SHP77 treated with DMSO at 0.1 percent for 48 hours (cell line): ENCODE measurements at regions not wholly inside any gene's neighbourhood (a gene's known extent, or its start where the extent isn't known, plus 50 kb on each side); places are given as distances from the start of the nearest gene placed in this dataset.

Experiments used
- DNase-seq: peaks from one replicate; lab custom pipeline; 2025; lab: John Stamatoyannopoulos, UW

DNA sequence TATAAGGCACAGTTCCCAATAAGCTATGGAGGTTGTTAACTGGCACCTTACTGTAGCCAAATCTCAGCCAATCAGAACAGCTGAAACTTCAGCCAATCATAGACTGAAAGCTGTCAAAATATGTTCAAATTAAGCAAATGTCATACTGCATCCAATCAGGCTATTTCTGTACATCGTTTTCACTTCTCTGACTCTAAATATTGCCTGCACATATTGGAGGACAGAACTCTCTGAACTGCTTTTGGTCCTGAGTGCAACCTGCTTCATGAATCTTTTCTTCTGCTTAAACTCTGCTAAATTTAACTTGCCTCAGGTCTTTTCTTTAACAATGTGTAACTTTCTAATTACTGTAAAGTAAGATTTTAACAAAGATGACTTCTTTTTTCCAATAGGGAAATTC, 1198.9 kb upstream of the PCDH7 start:
- no peak for DNase-seq

DNA sequence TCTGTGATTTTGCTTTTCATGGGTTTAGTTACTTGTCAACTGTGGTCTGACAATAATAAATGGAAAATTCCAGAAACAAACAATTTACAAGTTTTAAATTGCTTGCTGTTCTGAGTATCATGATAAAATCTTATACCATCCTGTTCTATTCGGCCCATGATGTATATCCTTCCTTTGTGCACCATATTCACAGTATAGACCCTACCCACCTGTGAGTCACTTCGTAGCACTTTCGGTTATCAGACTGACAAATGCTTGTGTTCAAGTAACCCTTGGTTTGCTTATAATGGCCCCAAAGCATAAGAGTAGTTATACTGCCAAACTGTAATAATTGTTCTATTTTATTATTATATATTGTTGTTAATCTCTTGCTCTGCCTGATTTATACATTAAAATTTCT, 1183.4 kb upstream of the PCDH7 start:
- DNase-seq = no peak

DNA sequence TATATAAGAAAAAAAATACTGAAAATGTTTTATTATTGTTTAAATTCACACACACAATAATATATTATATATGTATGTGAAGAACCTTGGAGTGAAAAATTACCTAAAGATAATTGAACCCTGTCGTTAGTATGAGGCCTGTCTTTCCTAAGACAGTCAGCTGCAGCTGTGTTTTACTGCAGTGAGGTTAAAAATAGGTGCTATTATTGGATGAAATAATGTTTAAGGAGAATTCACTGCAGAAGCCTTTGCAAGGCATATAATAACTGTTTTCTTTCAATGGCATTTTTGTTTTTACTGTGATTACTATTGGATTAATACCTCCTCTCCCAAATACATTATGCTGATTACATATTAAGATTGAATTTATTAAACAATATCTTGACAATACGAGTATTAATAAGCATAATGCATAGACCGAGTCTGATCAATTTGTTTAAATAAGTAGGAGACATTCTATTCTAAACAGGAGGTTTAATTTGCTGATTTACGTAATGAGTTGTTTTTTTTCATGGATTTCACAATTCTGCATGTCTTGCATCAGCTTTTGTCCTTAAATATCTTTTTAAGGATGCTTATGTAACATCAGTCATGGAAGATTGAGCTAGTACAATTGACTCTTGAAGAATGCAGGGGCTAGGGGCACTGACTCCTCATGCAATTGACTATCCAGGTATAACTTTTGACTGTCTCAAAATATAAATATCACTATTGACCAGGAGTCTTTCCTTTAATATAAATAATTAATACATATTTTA, 1181.1 kb upstream of the PCDH7 start:
- DNase-seq = no peak

GRCh38 chr4:29540439-29541102, 1179.6 kb upstream of the PCDH7 start:
- no peak for DNase-seq

- no peak for DNase-seq
These were observed 1178.4 kb upstream of the PCDH7 start for GRCh38 chr4:29541757-29542156.

DNA sequence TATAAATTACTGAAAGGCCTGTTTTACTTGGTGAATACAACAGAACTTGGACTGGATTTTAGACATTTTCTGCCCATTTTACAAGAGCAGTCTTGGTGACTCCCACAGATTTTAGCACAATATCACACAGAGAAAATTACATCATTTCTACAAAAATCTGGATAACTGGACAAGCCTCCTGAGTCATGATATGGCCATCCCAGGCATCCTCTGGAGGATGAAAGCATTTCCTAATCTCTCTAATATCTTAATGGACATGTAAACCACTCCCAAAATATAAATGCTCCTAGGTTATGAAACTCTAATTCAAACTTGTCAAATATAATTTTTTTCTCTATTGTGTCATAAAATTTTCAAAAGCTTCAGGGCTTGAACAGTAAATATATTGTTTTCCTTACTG, 1170.8 kb upstream of the PCDH7 start:
- DNase-seq = no peak

GRCh38 chr4:29551821-29552220, 1168.3 kb upstream of the PCDH7 start:
- no peak for DNase-seq

DNA sequence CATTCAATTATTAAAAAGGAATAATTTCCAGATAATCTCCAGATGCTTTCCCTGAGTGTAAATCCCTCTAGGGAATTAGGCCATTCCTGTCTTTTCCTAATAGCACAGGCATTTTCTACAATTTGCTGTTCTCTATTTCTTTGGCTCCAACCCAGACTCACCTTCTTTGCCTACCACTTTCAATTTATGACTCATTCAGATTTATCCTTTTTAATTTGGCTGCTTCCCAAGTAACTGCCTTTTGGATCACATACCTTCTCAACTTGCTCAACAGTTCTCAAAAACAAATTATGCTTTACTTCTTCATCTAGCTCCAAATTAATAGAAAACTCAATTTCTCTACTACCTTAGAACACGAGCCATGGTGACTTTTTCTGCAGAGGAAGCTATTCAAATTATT, 1166.3 kb upstream of the PCDH7 start:
- DNase-seq = peak; percentile 1

GRCh38 chr4:29558789-29559188, 1161.4 kb upstream of the PCDH7 start:
- no peak for DNase-seq

DNA sequence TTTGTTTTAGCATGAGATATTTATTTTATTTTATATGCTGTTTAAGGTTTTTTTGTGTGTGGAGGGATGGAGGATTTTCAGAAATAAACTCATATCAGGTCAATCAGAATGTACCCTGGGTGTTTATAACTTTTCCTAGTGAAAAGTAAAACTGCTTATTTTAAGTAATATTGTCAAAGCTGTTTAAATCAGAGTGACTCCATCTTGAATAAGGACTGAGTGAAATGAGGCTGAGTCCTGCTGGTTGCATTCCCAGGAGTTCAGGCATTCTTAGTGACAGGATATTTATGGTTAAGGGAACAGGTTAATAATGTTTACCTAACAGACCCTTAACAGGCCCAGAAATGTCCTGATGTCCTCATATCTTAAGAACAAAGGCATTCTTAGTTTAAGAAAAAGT, 1160.9 kb upstream of the PCDH7 start:
- DNase-seq = no peak

DNA sequence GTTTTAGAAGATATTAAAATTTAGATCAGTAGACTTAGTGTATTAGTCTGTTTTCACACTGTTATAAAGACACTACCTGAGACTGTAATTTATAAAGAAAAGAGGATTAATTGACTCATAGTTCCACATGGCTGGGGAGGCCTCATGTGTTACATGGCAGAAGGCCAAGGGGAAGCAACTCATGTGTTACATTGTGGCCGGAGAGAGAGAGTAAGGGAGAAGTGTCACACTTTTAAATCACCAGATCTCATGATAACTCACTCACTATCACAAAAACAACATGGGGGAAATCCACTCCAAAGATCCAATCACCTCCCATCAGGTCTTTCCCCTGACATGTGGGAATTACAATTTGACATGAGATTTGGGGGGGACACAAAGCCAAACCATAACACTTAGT, 1159.7 kb upstream of the PCDH7 start:
- no peak for DNase-seq

- DNase-seq = no peak
These were observed 1154.9 kb upstream of the PCDH7 start for GRCh38 chr4:29565256-29565655.

- no peak for DNase-seq
These were observed 1153.8 kb upstream of the PCDH7 start for GRCh38 chr4:29566371-29566770.

GRCh38 chr4:29571322-29571721, 1148.8 kb upstream of the PCDH7 start:
- no peak for DNase-seq

DNA sequence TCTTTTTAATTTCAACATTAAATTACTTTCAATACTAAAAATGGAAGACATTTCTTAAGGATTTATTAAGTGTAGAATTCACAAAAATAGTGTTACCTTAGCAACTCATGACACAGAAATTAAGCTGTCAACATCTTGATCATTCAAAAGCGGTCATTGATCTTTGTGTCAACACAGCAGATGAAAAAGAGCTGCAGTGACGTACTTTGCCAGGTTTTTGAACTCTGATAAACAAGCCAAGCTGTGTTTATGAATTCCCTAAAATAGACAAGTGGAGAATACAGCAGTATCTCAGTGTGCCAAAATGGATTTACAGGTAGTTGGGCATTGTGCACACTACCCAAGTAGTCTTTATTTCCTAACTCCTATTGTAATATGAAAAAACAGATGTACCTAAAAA, 1141.8 kb upstream of the PCDH7 start:
- DNase-seq = peak; percentile 87

DNA sequence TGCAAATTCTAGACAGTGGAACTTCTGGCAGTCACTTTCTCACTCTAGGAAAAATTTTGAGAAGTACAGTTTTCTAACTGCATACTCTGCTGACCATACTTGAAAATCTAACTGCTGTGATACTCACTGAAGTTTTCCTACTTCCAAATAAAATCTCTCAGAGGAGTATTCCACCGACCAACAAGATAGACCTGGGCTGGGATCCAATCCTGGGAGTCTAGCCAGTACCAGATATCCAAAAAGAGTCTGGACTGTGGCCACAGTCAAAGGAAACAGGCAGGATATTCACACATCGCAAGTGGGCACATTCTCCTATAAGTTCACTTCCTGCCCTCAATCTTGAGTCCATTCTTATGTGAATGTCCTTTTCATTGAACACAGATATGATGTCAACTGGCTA, 1138.7 kb upstream of the PCDH7 start:
- no peak for DNase-seq

GRCh38 chr4:29588617-29589016, 1131.6 kb upstream of the PCDH7 start:
- no peak for DNase-seq

DNA sequence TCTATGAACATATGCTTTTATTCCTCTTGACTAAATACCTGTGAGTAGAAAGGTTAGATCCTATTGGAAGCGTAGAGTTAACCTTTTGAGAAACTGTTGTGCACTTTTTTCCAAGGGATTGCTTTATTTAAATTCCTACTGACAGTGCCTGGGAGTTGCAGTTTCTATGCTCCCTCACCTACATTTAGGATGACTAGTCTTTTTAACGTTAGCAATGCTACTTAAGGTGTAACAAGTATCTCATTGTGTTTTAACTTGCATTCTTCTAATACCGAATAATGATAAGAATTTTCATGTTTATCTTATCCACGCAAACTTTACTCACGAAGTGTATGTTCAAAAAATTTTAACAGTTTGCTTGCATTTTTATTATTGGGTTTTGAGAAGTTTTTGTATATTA, 1123.9 kb upstream of the PCDH7 start:
- no peak for DNase-seq

DNA sequence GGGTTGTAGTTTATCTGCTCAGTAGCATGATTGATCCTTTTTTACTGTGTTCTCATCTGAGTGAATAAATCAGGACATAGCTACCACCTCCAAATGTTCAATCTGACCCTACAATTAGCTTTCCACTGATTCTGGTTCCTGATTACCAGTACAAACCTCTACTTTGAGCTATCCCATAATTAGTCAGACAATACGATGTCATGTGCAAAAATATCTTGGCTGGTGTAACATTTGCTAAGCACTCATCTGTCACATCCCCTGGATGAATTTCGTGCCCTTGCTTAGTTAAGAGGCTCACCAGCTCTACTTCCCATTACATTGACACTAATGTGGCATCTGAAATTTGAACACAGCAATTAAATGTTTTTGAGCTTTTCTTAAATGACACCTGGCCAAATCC, 1101.0 kb upstream of the PCDH7 start:
- DNase-seq = no peak

GRCh38 chr4:29632199-29632598, 1088.0 kb upstream of the PCDH7 start:
- DNase-seq = no peak

DNA sequence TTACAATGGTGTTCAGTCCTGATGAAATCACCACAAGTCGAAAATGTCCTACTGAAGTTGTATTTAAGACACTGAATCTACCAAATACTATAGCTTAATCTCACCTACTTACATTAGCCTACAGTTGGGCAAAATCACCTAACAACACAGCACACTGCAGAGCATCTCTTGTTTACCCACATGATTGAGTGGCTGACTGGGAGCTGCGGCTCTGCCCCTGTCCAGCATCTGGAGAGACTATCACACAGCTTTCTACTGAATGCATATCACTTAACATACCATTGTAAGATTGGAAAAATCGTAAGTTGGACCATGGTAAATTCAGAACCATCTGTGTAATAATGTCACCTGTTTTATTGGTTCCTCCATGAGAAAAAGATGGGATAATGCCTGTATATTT, 1083.2 kb upstream of the PCDH7 start:
- DNase-seq = no peak

DNA sequence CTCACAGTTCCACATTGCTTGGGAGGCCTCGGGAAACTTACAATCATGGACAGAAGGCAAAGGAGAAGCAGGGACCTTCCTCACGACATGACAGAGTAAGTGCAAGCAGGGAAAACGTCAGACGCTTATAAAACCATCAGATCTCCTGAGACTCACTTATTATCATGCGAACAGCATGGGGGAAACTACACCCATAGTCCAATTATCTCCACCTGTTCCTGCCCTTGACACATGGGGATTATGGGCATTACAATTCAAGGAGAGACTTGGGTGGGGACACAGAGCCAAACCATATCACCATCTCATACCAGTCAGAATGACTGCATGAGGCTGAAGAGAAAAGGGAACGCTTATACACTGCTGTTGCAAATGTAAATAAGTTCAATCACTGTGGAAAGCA, 1066.9 kb upstream of the PCDH7 start:
- no peak for DNase-seq

DNA sequence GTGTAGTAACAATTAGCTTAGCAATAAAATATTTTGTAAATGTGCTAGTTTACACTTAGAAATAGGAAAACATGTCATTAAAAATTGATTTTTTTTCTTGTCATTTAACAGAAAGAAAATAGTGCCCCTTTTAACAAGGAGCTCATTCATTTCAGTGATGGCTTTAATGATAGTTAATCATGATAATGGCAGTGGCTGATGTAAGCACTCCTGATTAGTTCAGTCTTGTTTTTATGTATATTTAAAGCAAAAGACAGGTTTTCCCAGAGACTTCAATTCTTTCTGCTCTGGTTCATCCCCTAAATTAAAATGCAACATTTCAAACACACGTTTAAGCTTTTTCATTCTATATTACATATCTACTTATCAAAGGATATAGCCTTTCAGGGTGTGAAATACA, 1039.5 kb upstream of the PCDH7 start:
- no peak for DNase-seq

- DNase-seq = no peak
These were observed 1016.1 kb upstream of the PCDH7 start for GRCh38 chr4:29704059-29704458.
